Chondrocyte (in vitro differentiated cells): ENCODE measurements at regions not wholly inside any gene's neighbourhood (a gene's known extent, or its start where the extent isn't known, plus 50 kb on each side); places are given as distances from the start of the nearest gene placed in this dataset.

Experiments
- DNase-seq: peaks from one replicate; pipeline ENCODE4 v3.0.0; 2021; ENCODE audit warnings: mixed read lengths, low spot score
- H3K27ac Mint-ChIP-seq: one replicate; pipeline ENCODE4 v1.8.0; 2021; ENCODE audit warnings: mild to moderate bottlenecking, moderate library complexity, mixed read lengths; ENCODE audit not compliant: unreplicated experiment
- H3K27me3 Mint-ChIP-seq: 2 replicates; pipeline ENCODE4 v1.8.0; 2021; ENCODE audit warnings: low read depth, mixed read lengths
- H3K36me3 Mint-ChIP-seq: 2 replicates; pipeline ENCODE4 v1.8.0; 2021; ENCODE audit warnings: low read depth, mixed read lengths
- H3K4me1 Mint-ChIP-seq: 2 replicates; pipeline ENCODE4 v1.8.0; 2021; ENCODE audit warnings: low read depth, mild to moderate bottlenecking, mixed read lengths
- H3K4me3 Mint-ChIP-seq: one replicate; pipeline ENCODE4 v1.8.0; 2021; ENCODE audit warnings: mild to moderate bottlenecking, moderate library complexity, mixed read lengths; ENCODE audit not compliant: unreplicated experiment
- H3K9me3 Mint-ChIP-seq: 2 replicates; pipeline ENCODE4 v1.8.0; 2021; ENCODE audit warnings: low read depth, mixed read lengths
- TF ChIP-seq, protein P1 (sequence below): fragments of 200-600 bp; sonication (generic); IDR thresholded peaks from 2 replicates; pipeline ENCODE4 v1.5.0; 2021; ENCODE audit warnings: antibody characterized with exemption, mild to moderate bottlenecking, moderate library complexity

DNA sequence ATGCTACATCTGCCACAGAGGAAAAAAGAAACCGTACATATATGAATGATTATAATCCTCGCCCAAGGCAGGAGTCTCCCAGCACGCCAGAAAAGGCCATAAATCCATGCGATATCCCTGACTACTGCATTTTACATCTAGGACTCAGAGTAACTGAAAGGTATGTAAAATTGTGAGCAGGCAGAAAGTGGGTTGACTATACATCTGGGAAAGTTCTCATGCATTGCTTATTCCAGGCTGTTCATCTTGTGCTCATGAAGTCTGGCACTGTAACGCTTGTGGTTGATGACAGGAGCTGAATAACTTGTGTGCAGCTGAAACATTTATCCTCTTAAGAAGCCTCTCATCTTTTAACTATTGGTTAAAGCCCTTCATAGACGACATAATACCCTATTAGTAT, 193.4 kb upstream of the STEAP4 start:
- Mint-ChIP-seq H3K36me3 (no peaks in the 10 kb centered on the region), H3K4me1 (no peaks in the 10 kb centered on the region), H3K9me3 (peaks cover 16% of the 10 kb centered on the region), H3K27me3 (peaks cover 4% of the 10 kb centered on the region), H3K27ac (no peak overlapping the region), H3K4me3 (no peak overlapping the region)
- DNase-seq, result no peak
- TF ChIP-seq, protein P1, sequence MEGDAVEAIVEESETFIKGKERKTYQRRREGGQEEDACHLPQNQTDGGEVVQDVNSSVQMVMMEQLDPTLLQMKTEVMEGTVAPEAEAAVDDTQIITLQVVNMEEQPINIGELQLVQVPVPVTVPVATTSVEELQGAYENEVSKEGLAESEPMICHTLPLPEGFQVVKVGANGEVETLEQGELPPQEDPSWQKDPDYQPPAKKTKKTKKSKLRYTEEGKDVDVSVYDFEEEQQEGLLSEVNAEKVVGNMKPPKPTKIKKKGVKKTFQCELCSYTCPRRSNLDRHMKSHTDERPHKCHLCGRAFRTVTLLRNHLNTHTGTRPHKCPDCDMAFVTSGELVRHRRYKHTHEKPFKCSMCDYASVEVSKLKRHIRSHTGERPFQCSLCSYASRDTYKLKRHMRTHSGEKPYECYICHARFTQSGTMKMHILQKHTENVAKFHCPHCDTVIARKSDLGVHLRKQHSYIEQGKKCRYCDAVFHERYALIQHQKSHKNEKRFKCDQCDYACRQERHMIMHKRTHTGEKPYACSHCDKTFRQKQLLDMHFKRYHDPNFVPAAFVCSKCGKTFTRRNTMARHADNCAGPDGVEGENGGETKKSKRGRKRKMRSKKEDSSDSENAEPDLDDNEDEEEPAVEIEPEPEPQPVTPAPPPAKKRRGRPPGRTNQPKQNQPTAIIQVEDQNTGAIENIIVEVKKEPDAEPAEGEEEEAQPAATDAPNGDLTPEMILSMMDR, result no peak

DNA sequence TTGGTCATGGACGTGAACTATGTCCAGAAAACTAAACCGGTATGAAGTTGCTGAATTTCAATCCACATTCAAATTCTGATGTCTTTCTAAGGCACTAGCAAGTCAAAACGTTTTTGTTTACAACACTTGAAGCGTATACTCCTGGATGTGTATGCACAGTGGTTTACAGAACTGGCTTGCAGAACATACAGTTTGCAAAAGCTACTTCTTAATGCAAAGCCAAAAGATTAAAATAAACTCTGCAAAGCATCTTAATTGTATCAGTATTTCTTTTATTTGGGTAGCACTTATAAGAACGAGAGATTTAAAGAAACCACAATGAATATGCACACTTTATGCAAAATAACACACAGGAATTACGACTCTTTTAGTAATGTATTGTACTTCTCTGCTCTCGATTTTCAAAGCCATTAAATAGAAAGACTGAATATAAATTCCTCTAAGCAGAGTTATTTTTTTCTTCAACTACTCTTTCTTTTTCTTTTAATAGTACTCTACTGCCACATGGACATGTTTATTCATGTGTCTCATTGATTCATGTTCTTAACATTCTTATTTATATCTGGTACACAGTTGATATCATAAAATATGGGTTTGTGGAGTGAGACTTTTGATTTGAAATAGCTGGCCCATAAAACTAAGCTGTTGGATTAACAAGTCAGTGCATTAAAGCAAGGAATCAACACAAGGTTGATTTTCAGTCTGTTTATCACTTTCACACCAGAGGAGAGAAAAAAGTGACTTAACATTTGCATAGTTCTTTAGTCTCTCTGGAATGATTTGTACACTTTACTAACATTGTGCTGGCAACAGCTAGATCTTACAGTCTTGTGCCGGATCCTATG, 189.4 kb upstream of the STEAP4 start:
- H3K9me3 Mint-ChIP-seq, result no peaks in the 10 kb centered on the region
- no peak overlapping the region for H3K27ac Mint-ChIP-seq
- H3K4me3 Mint-ChIP-seq, result no peak overlapping the region
- DNase-seq, result no peak
- TF ChIP-seq, protein P1, result no peak
- H3K36me3 Mint-ChIP-seq, result no peaks in the 10 kb centered on the region
- H3K27me3 Mint-ChIP-seq, result peaks cover 3% of the 10 kb centered on the region
- H3K4me1 Mint-ChIP-seq, result no peaks in the 10 kb centered on the region

DNA sequence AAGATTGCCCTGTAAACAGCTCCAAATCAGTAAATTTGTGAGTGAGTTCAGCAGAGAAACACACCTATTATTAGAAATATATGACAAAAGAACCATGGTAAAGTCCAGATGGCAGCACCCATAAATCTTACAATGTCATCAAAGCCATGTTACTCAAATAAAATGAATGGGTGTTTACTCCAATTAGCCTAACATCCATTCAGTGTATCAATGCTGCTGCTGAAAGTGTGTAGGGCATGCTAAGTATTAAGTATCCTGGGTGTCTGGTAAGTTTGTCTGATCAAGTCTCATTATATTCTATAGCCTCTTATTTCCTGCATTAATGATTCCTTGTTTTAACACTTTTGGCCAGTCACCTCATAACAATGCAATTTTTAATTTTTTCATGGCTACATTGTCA, 185.5 kb upstream of the STEAP4 start:
- TF ChIP-seq, protein P1, result no peak
- Mint-ChIP-seq H3K4me3 (no peak overlapping the region), H3K27me3 (peaks cover under 1% of the 10 kb centered on the region), H3K36me3 (no peaks in the 10 kb centered on the region), H3K9me3 (no peaks in the 10 kb centered on the region), H3K27ac (no peak overlapping the region), H3K4me1 (no peaks in the 10 kb centered on the region)
- DNase-seq, result no peak

DNA sequence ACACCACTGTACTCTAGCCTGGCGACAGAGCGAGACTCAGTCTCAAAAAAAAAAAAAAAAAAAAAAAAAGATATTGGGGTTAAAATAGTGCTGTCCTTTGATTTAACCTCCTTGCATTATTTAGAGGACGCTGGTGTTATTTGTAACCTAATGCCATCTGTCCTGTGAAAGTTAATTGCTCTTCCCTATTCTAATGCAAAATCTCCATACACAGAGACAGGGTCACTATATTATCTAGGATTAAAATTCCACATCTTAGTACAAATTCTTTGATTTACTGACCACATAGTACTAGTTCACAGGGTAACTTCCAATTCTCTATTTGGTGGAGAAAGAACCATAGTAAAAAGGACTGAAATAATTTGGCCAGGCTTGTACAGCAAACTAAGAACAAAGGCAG, 184.2 kb upstream of the STEAP4 start:
- Mint-ChIP-seq H3K27me3 (no peaks in the 10 kb centered on the region), H3K9me3 (no peaks in the 10 kb centered on the region), H3K4me1 (no peaks in the 10 kb centered on the region), H3K27ac (no peak overlapping the region), H3K4me3 (no peak overlapping the region), H3K36me3 (no peaks in the 10 kb centered on the region)
- no peak for DNase-seq
- TF ChIP-seq, protein P1, result no peak

DNA sequence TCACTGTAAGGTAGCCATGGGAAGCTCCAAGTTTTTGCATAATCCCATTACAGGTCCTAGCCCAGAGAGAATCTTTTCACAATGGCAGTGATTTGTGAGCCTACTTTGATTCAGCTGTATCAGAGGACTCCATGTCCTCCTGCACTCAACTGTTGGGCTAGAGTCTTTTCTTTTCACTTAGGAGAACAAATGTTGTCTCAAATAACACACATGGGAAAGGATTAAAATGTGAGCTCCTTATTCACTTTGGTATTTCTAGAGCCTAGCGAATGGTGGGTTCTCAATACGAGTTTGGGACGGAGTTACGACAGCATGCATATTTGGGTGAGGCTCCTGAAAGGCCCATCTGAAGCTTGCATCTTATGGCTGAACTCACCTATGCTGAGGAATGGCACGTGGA, 183.5 kb upstream of the STEAP4 start:
- H3K27me3 Mint-ChIP-seq, result no peaks in the 10 kb centered on the region
- TF ChIP-seq, protein P1, result no peak
- H3K27ac Mint-ChIP-seq, result no peak overlapping the region
- no peak overlapping the region for H3K4me3 Mint-ChIP-seq
- H3K9me3 Mint-ChIP-seq, result no peaks in the 10 kb centered on the region
- DNase-seq, result no peak
- H3K36me3 Mint-ChIP-seq, result no peaks in the 10 kb centered on the region
- no peaks in the 10 kb centered on the region for H3K4me1 Mint-ChIP-seq
